GM23338 (cell line): ENCODE measurements at regions not wholly inside any gene's neighbourhood (a gene's known extent, or its start where the extent isn't known, plus 50 kb on each side); places are given as distances from the start of the nearest gene placed in this dataset.

ENCODE experiments used
- ATAC-seq: fragments of 200-7000 bp; cut with Tn5 transposase; 3 replicates; pipeline ENCODE4 v1.9.1; 2020
- DNase-seq: peaks from one replicate; pipeline ENCODE4 v3.0.0-alpha.2; 2015; ENCODE audit warnings: low spot score
- H2AFZ ChIP-seq: fragments of 200-600 bp; sonication (generic); 2 replicates; pipeline ENCODE4 v1.8.0; 2016; ENCODE audit warnings: antibody characterized with exemption, mild to moderate bottlenecking, moderate library complexity
- H3F3A ChIP-seq: fragments of 200-600 bp; sonication (generic); replicated peaks from 2 replicates; pipeline ENCODE4 v1.8.0; 2017; ENCODE audit warnings: antibody characterized with exemption, mixed run types, low read depth
- H3K27ac ChIP-seq: fragments of 200-600 bp; sonication (generic); 2 replicates; pipeline ENCODE4 v1.6.1; 2016; ENCODE audit warnings: low read depth
- H3K27me3 ChIP-seq: fragments of 200-600 bp; sonication (generic); 2 replicates; pipeline ENCODE4 v1.8.0; 2016; ENCODE audit warnings: mild to moderate bottlenecking, mixed run types, moderate library complexity; ENCODE audit not compliant: insufficient read depth
- H3K36me3 ChIP-seq: fragments of 200-600 bp; sonication (generic); 2 replicates; pipeline ENCODE4 v1.8.0; 2016; ENCODE audit warnings: mild to moderate bottlenecking; ENCODE audit not compliant: insufficient read depth
- H3K4me1 ChIP-seq: fragments of 200-600 bp; sonication (generic); 2 replicates; pipeline ENCODE4 v1.8.0; 2016; ENCODE audit warnings: mild to moderate bottlenecking, moderate library complexity; ENCODE audit not compliant: insufficient read depth
- H3K4me2 ChIP-seq: fragments of 200-600 bp; sonication (generic); 2 replicates; pipeline ENCODE4 v1.7.1; 2017; ENCODE audit warnings: mixed run types
- H3K4me3 ChIP-seq: fragments of 200-600 bp; sonication (generic); 2 replicates; pipeline ENCODE4 v1.6.1; 2016; ENCODE audit warnings: mixed run types
- H3K79me2 ChIP-seq: fragments of 200-600 bp; sonication (generic); replicated peaks from 2 replicates; pipeline ENCODE4 v1.8.0; 2017; ENCODE audit warnings: mild to moderate bottlenecking; ENCODE audit not compliant: insufficient read depth
- H3K9me2 ChIP-seq: fragments of 200-600 bp; sonication (generic); 2 replicates; pipeline ENCODE4 v1.8.0; 2017; ENCODE audit not compliant: insufficient read depth
- H4K20me1 ChIP-seq: fragments of 200-600 bp; sonication (generic); replicated peaks from 2 replicates; pipeline ENCODE4 v1.8.0; 2017; ENCODE audit warnings: mild to moderate bottlenecking; ENCODE audit not compliant: insufficient read depth
- H3K27ac Mint-ChIP-seq: 2 replicates; pipeline ENCODE4 v1.8.0; 2020; ENCODE audit warnings: inconsistent platforms, mild to moderate bottlenecking, moderate library complexity, mixed read lengths
- H3K27me3 Mint-ChIP-seq: 3 replicates; pipeline ENCODE4 v1.8.0; 2022; ENCODE audit warnings: low read depth, mild to moderate bottlenecking, moderate library complexity, mixed read lengths, inconsistent platforms; ENCODE audit not compliant: insufficient read depth, poor library complexity
- H3K36me3 Mint-ChIP-seq: 3 replicates; pipeline ENCODE4 v1.8.0; 2021; ENCODE audit warnings: low read depth, mild to moderate bottlenecking, inconsistent platforms, moderate library complexity, mixed read lengths
- H3K4me1 Mint-ChIP-seq: 3 replicates; pipeline ENCODE4 v1.8.0; 2020; ENCODE audit warnings: mild to moderate bottlenecking, inconsistent platforms, mixed read lengths
- H3K4me3 Mint-ChIP-seq: 3 replicates; pipeline ENCODE4 v1.8.0; 2021; ENCODE audit warnings: moderate library complexity, mild to moderate bottlenecking, inconsistent platforms, mixed read lengths
- H3K9me3 Mint-ChIP-seq: 3 replicates; pipeline ENCODE4 v1.8.0; 2020; ENCODE audit warnings: moderate library complexity, mild to moderate bottlenecking, inconsistent platforms, mixed read lengths
- CREB1 ChIP-seq: fragments of 250-450 bp; sonication (Bioruptor Pico); IDR thresholded peaks from 2 replicates; pipeline ENCODE4 v1.5.0; 2020; ENCODE audit warnings: low read depth, mild to moderate bottlenecking, moderate library complexity
- ETS1 ChIP-seq: IDR thresholded peaks from 2 replicates; pipeline ENCODE4 v1.6.1; 2016; ENCODE audit warnings: antibody characterized with exemption
- JUNB ChIP-seq: IDR thresholded peaks from one replicate; pipeline ENCODE4 v1.6.1; 2016; ENCODE audit warnings: antibody characterized with exemption; ENCODE audit not compliant: unreplicated experiment
- NANOG ChIP-seq: IDR thresholded peaks from 2 replicates; pipeline ENCODE4 v1.6.1; 2016; ENCODE audit warnings: antibody characterized with exemption, borderline replicate concordance
- POLR2AphosphoS5 ChIP-seq: IDR thresholded peaks from 2 replicates; pipeline ENCODE4 v1.6.1; 2016; ENCODE audit warnings: antibody characterized with exemption, low read depth
- REST ChIP-seq: IDR thresholded peaks from one replicate; pipeline ENCODE4 v1.6.1; 2018; ENCODE audit warnings: antibody characterized with exemption; ENCODE audit not compliant: unreplicated experiment
- ZNF114 ChIP-seq: fragments of 250-450 bp; sonication (Bioruptor Pico); IDR thresholded peaks from 2 replicates; pipeline ENCODE4 v1.5.0; 2020; ENCODE audit warnings: mild to moderate bottlenecking, moderate library complexity

GRCh38 chr13:50197705-50198104, 182.5 kb downstream of the KCNRG start (continued):
- TF ChIP-seq ETS1: no peak
- TF ChIP-seq ZNF114 (CRISPR knock-in tag): no peak

- no peaks in the 10 kb centered on the region for H3K36me3 ChIP-seq
- Mint-ChIP-seq H3K36me3 (no peaks in the 10 kb centered on the region), H3K27ac (no peak overlapping the region), H3K27me3 (peaks cover 2% of the 10 kb centered on the region), H3K9me3 (no peaks in the 10 kb centered on the region), H3K4me1 (peaks cover 11% of the 10 kb centered on the region), H3K4me3 (no peak overlapping the region)
- no peak overlapping the region for H3K27ac ChIP-seq
- H3K4me3 ChIP-seq: no peak overlapping the region
- H3K79me2 ChIP-seq: no peaks in the 10 kb centered on the region
- no peak overlapping the region for H2AFZ ChIP-seq
- no peak for DNase-seq
- TF ChIP-seq JUNB: no peak
- no peak for TF ChIP-seq CREB1
- TF ChIP-seq ZNF114 (CRISPR knock-in tag): no peak
- no peaks in the 10 kb centered on the region for H3K27me3 ChIP-seq
- no peaks in the 10 kb centered on the region for H3F3A ChIP-seq
- H3K9me2 ChIP-seq: peaks cover 6% of the 10 kb centered on the region; the same call in 1 of the 2 replicates
- ATAC-seq: no peak
- H3K4me2 ChIP-seq: no peak overlapping the region
- peaks cover 9% of the 10 kb centered on the region; the same call in 1 of the 2 replicates for H4K20me1 ChIP-seq
- peaks cover 4% of the 10 kb centered on the region; the same call in 1 of the 2 replicates for H3K4me1 ChIP-seq
Observed at GRCh38 chr13:50198508-50198907, 183.3 kb downstream of the KCNRG start.

GRCh38 chr13:50200569-50200968, 185.3 kb downstream of the KCNRG start:
- no peak overlapping the region for H3K4me3 Mint-ChIP-seq

More at GRCh38 chr13:50200569-50200968, 185.3 kb downstream of the KCNRG start:
- no peaks in the 10 kb centered on the region for H3F3A ChIP-seq
- no peak overlapping the region for H2AFZ ChIP-seq
- H4K20me1 ChIP-seq: 0 out of 2 replicates have a peak, but pooled peaks cover 3% of the 10 kb centered on the region
- H3K4me1 ChIP-seq: peaks cover 4% of the 10 kb centered on the region; the same call in 1 of the 2 replicates
- peaks cover 6% of the 10 kb centered on the region; the same call in 1 of the 2 replicates for H3K9me2 ChIP-seq
- no peak overlapping the region for H3K4me3 ChIP-seq
- Mint-ChIP-seq H3K27me3 (peaks cover 2% of the 10 kb centered on the region), H3K9me3 (no peaks in the 10 kb centered on the region), H3K27ac (no peak overlapping the region), H3K4me1 (peaks cover 12% of the 10 kb centered on the region), H3K36me3 (no peaks in the 10 kb centered on the region)
- no peaks in the 10 kb centered on the region for H3K27me3 ChIP-seq
- ATAC-seq (no peak), DNase-seq (no peak)
- H3K4me2 ChIP-seq: no peak overlapping the region
- no peak overlapping the region for H3K27ac ChIP-seq
- no peak for TF ChIP-seq ETS1
- no peak for TF ChIP-seq NANOG
- no peak for TF ChIP-seq REST
- TF ChIP-seq POLR2AphosphoS5: no peak
- H3K79me2 ChIP-seq: no peaks in the 10 kb centered on the region
- H3K36me3 ChIP-seq: no peaks in the 10 kb centered on the region
